Activated naive CD4-positive, alpha-beta T cell treated with anti-CD3 and anti-CD28 coated beads, Interleukin-2, amount 50 U/mL, for 72 hours (primary cell): ENCODE measurements at regions not wholly inside any gene's neighbourhood (a gene's known extent, or its start where the extent isn't known, plus 50 kb on each side); places are given as distances from the start of the nearest gene placed in this dataset.
"Not testable (repeated sequence)": the region's sequence is repeated elsewhere in the genome, so short reads cannot be mapped to it uniquely, and the experiment has no call there.

ENCODE experiments used
- ATAC-seq, 2 donors: fragments of 150-1000 bp; cut with Tn5 transposase; 2 replicates each; pipeline ENCODE4 v1.10.0; 2021; ENCODE audit warnings: mild to moderate bottlenecking in 2 of 2, moderate library complexity in 2 of 2
- DNase-seq, 2 donors: peaks; one replicate each; pipeline ENCODE4 v3.0.0; 2021 to 2022; ENCODE audit warnings: low spot score in 2 of 2
- H3K27ac Mint-ChIP-seq, 2 donors: one replicate each; pipeline ENCODE4 v1.8.0; 2022; ENCODE audit warnings: mild to moderate bottlenecking in 2 of 2, mixed read lengths in 2 of 2
- H3K36me3 Mint-ChIP-seq, 2 donors: one replicate each; pipeline ENCODE4 v1.8.0; 2022; ENCODE audit warnings: mixed read lengths in 2 of 2
- H3K9me3 Mint-ChIP-seq, 2 donors: one replicate each; pipeline ENCODE4 v1.8.0; 2022; ENCODE audit warnings: mixed read lengths in 2 of 2

DNA sequence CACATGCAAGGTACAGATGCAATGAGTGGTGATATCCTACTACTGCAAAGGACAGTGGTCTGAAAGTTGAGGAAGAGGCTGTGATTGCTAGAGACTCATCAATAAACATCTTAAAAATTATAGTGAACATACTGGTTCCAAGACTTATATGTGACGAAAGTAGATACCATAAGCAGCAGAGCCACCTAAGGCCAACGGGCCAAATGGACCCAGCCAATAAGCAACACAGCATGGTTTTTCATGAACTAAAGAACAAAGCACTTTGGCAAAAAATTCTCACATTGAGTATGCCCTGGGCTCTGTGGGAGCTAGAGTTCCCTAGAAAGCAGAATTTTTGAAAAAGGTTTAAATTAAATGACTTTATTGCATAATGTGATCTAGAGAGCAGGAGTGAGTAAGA is 272.1 kb downstream of the SI start:
- Mint-ChIP-seq H3K36me3 (peaks cover 0 to 5% of the 10 kb centered on the region in 2 donors), H3K9me3 (peaks cover 9 to 13% of the 10 kb centered on the region in 2 donors), H3K27ac (no peak overlapping the region)
- DNase-seq (no peak), ATAC-seq (no peak)

DNA sequence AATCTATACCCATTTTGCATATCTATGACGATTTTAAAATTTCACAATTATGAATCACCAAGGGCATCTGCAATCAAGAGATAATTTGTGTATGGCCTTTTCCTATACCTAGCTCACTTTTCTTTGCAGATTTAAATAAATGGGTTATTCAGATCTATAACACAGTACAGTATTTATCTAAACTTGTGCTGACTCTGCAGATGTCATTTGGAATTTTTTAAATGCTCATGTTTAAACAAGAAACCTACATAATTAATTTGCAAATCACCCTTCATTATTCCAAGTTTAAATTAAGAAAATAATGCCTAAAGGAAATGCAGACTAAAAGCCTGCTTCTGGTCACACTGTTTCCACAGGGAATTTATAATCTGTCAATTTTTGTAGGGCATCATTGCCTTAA is 284.2 kb downstream of the SI start:
- H3K9me3 Mint-ChIP-seq = peaks cover 12 to 13% of the 10 kb centered on the region in 2 donors
- ATAC-seq (no peak), DNase-seq (no peak)
- H3K27ac Mint-ChIP-seq = no peak overlapping the region
- no peaks in the 10 kb centered on the region for H3K36me3 Mint-ChIP-seq

DNA sequence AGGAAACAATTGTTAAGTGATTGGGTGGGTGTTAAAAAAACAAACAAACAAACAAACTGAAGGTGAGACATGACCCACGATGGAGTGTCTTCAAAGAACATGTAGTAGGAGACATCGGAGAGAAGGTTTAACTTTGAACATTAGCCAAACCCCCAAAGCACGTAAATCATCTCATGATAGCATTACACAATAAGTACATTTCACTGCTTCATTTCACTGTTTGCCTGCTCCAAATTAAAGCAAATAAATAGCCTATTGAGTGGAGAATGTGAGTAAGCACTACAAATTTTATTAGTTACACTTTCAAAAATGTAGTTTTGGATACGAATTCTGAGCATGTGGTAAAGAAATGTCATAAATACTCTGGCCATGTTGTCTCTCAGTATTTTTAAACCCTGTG is 287.0 kb downstream of the SI start:
- DNase-seq = no peak
- H3K36me3 Mint-ChIP-seq = no peaks in the 10 kb centered on the region
- ATAC-seq = no peak
- no peak overlapping the region for H3K27ac Mint-ChIP-seq
- peaks cover 0 to 7% of the 10 kb centered on the region in 2 donors for H3K9me3 Mint-ChIP-seq

DNA sequence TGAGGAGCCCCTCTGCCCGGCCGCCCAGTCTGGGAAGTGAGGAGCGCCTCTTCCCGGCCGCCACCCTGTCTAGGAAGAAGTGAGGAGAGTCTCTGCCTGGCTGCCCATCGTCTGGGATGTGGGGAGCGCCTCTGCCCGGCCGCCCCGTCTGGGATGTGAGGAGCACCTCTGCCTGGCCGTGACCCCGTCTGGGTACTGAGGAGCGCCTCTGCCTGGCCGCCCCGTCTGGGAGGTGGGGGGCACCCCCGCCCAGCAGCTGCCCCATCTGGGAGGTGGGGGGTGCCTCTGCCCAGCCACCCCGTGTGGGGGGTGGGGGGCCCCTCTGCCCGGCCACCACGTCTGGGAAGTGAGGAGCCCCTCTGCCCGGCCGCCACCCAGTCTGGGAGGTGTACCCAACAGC is 293.9 kb downstream of the SI start:
- not testable (repeated sequence) for H3K9me3 Mint-ChIP-seq, H3K36me3 Mint-ChIP-seq, H3K27ac Mint-ChIP-seq, DNase-seq, ATAC-seq

DNA sequence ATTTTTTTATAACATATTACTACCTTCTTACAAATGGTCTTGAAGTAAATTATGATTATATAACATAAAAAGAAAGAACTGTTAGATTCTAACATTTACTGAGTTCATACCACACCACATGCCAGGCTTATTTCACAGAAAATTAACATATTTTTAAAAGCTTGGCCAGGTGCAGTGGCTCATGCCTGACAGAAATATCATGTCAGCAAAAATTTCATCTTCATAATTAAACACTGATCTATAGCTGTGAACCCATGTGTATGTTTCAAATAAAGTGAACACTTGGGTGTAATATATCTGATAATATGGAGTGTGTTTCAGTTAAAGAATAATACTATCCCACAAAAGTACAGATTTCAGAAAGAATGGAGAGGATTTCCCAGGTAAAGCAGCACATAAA is 296.5 kb downstream of the SI start:
- DNase-seq (no peak), ATAC-seq (no peak)
- H3K9me3 Mint-ChIP-seq = peaks cover 0 to under 1% of the 10 kb centered on the region in 2 donors
- no peak overlapping the region for H3K27ac Mint-ChIP-seq
- no peaks in the 10 kb centered on the region for H3K36me3 Mint-ChIP-seq

DNA sequence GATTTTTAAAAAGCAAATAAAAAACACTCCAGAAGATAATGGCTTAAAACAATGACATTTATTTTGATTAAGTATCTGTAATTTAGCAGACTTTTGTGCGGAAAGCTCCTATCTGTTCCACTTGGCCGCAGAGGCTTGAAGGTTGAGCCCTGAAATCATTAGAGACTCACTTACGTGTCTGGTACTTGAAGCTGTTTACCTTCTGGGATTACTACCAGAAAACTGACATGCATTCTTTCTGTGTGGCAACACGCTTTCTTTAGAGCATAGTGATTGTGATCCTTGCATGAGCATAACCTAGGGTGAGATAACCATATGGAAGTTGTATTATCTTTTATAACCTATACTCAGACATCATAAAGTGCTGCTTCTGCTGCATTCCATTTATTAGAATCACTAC is 298.5 kb downstream of the SI start:
- no peak for DNase-seq
- Mint-ChIP-seq H3K36me3 (no peaks in the 10 kb centered on the region), H3K27ac (no peak overlapping the region), H3K9me3 (peaks cover 0 to 3% of the 10 kb centered on the region in 2 donors)
- ATAC-seq = no peak

DNA sequence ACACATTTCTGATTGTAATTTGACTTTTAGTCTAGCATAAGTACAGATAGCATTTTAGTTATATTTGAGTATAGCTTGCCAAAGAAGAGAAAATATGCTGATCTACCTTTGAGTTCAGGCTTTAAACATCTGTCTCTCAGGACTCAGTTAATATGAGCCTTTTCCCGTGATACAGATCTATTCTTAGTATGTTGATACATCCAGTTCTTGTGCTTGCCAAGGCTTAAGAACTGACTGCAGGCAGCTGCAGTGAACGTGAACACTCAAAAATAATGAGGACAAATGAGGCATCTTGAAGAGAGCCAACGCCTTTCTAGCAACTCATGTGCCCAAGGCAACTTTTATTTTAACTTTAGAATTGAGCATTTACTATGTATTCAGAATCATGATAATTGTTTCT is 325.5 kb downstream of the SI start:
- peaks cover 0 to 7% of the 10 kb centered on the region in 2 donors for H3K9me3 Mint-ChIP-seq
- no peaks in the 10 kb centered on the region for H3K36me3 Mint-ChIP-seq
- ATAC-seq (no peak), DNase-seq (no peak)
- no peak overlapping the region for H3K27ac Mint-ChIP-seq

DNA sequence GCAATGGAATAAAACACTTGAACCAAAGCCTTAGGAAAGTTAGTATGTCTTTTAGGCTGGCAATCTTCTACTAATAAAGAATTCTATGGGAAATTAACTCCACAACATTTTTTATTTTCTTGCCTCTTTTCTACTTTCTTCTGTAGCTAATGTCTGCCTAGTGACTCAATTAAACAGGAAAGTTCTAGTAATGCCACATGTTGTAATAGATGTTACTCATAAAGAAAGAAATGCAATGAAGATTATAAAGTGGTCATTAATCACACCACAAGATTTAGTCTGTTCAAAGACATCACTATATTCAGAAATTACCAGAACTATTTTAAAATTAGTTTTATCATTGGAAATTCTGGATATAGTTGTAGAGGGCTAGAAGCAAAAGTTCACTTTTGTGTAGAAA is 329.7 kb downstream of the SI start:
- Mint-ChIP-seq H3K9me3 (peaks cover 6 to 9% of the 10 kb centered on the region in 2 donors), H3K27ac (no peak overlapping the region), H3K36me3 (no peaks in the 10 kb centered on the region)
- DNase-seq (no peak), ATAC-seq (no peak)

DNA sequence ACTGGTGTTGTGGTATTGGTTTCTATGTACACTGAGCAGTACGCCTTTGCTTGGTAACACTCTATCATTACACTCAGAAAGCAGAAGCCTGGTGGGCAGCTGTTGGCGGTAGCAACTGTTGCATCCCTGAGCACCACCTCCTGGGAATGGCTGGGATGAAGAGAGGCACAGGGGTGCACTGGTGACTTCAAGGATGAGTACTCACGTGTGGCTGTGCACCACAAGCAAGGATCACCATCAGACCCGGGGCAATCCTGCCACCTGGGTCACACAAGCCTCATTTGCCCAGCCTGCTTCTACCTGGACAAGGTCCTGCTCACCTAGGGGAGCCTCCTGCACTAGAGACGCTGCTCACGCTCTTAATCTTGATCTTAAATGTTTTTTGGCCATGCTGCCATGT is 336.4 kb downstream of the SI start:
- DNase-seq = no peak
- H3K9me3 Mint-ChIP-seq = peaks cover 38 to 43% of the 10 kb centered on the region in 2 donors
- no peak for ATAC-seq
- no peak overlapping the region for H3K27ac Mint-ChIP-seq
- H3K36me3 Mint-ChIP-seq = no peaks in the 10 kb centered on the region

DNA sequence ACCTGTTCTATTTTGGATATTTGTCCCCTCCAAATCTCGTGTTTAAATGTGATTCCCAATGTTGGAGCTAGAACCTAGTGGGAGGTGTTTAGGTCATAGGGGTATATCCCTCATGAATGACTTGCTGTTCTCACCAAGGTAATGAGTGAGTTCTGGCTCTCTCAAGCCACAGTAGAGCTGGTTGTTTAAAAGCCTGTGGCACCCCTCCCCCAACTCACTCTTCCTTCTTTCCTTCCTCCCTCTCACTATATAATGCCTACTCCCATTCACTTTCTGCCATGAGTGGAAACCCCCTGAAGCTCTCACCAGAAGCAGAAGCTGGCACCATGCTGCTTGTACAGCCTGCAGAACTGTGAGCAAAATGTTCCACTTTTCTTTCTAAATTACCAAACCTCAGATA is 341.1 kb downstream of the SI start:
- ATAC-seq = no peak
- no peaks in the 10 kb centered on the region for H3K36me3 Mint-ChIP-seq
- H3K9me3 Mint-ChIP-seq = peaks cover 30 to 44% of the 10 kb centered on the region in 2 donors

DNA sequence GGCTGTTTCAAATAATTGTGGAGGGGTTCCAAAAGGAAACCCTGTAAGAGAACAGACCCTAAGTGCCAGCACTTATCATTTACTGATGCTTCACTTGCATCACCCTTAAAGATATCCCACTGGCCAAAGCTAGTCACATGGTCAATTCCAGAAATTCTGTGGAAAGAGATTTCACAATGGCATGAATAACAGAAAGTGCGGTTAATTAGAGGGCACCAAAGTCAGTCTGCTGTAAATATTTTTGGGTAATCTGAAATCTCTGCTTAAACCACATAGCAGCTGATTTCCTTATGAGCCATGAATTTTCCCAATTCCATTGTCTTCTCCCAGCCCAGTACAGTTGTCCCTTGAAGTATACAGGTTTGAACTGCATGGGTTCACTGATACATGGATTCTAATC is 346.1 kb downstream of the SI start:
- ATAC-seq (no peak), DNase-seq (no peak)
- no peak overlapping the region for H3K27ac Mint-ChIP-seq
- H3K36me3 Mint-ChIP-seq = no peaks in the 10 kb centered on the region
- peaks cover under 1 to 9% of the 10 kb centered on the region in 2 donors for H3K9me3 Mint-ChIP-seq

More for the DNA sequence above, 341.1 kb downstream of the SI start:
- no peak overlapping the region for H3K27ac Mint-ChIP-seq
- DNase-seq = no peak

DNA sequence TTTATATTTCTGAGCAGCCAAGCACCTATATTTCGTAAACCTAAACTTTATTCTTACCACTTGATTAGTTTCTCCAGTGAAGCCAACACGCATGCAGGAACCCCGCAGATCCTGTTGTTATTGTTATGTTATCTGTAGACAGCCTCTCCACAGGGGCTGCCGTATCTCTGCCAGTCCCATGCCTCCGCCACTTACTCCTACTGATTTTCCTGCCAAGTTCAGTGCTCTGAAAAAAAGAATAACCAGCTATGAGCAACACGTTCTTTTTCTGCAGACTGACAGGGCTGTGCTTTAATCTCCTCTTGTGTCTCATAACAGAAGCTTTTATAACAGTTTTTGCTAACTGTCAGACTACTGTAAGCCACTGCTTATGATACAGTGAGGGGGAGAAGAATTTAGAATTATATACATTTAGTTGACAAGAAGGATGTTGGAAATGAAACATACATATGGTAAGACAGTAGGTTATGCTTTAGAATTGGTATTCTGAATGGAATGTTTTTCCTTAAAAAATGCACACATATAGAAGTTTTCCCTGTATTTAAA is 347.4 kb downstream of the SI start:
- ATAC-seq = no peak
- Mint-ChIP-seq H3K36me3 (no peaks in the 10 kb centered on the region), H3K27ac (no peak overlapping the region), H3K9me3 (peaks cover 0 to under 1% of the 10 kb centered on the region in 2 donors)
- no peak for DNase-seq

DNA sequence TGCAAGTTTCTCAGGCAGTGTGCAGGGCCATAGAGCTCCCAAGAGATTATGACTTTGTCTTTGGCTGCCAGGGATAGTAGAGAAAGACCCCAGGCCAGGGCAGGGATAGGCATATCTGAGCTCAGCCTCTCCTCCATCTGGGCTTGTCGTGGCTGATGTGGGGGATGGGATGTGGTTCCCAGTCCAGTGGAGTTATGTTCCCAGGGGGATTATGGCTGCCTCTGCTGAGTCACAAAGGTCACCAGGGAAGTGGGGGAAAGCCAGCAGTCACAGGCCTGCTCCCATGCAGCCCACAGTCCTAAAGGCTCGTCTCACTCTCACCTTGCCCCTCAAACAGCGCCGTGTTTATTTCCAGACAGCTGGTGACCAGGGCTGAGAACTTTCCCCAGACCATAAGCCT is 354.9 kb downstream of the SI start:
- peaks cover 15% of the 10 kb centered on the region in 2 donors for H3K9me3 Mint-ChIP-seq
- DNase-seq (no peak), ATAC-seq (no peak)
- H3K27ac Mint-ChIP-seq = no peak overlapping the region
- H3K36me3 Mint-ChIP-seq = no peaks in the 10 kb centered on the region

DNA sequence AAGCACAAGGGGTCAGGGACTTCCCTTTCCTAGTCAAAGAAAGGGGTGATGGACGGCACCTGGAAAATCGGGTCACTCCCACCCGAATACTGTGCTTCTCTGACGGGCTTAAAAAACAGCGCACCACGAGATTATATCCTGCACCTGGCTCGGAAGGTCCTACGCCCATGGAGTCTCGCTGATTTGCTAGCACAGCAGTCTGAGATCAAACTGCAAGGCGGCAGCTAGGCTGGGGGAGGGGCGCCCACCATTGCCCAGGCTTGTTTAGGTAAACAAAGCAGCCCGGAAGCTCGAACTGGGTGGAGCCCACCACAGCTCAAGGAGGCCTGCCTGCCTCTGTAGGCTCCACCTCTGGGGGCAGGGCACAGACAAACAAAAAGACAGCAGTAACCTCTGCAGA is 375.5 kb downstream of the SI start:
- DNase-seq, H3K27ac Mint-ChIP-seq, H3K36me3 Mint-ChIP-seq, ATAC-seq: not testable (repeated sequence)
- H3K9me3 Mint-ChIP-seq = peaks cover 8 to 12% of the 10 kb centered on the region in 2 donors

DNA sequence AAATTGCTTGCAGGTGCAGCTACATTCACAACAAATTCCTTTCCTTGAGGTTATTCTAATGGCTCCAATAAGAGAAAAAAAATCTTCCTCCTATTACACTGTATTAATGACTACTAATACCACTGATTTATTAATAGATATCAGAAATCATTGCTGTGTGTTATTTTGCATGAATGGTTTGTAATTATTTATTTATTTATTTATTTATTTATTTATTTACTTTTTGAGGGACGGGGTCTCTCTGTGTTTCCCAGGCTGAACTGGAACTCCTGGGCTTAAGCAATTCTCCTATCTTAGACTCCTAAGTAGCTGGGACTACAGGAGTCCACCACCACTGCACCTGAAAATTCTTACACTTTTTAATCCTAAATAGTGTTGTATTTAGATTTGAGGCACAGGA is 390.4 kb downstream of the SI start:
- Mint-ChIP-seq H3K36me3 (no peaks in the 10 kb centered on the region), H3K27ac (no peak overlapping the region), H3K9me3 (peaks cover 4 to 6% of the 10 kb centered on the region in 2 donors)
- ATAC-seq (no peak), DNase-seq (no peak)

DNA sequence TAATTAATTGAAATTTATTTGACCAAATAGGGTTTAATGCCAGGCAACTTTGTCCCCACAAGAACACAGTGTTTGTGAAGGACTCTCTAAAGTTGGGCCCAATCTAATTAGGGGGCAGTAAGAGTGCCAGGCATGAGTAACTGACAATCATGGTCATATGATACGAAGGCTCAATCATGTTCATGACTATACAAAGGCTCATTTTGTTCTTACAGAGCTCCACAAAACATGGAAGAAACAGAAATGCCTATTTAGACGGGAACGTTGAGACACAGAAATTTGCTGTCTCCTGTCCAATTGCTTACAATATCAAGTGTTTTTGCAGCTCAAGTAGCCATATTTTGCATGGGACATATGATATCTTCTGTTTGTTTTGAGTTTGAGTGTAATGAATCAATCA is 391.1 kb downstream of the SI start:
- peaks cover 4 to 6% of the 10 kb centered on the region in 2 donors for H3K9me3 Mint-ChIP-seq
- no peak for DNase-seq
- ATAC-seq = no peak
- no peaks in the 10 kb centered on the region for H3K36me3 Mint-ChIP-seq
- no peak overlapping the region for H3K27ac Mint-ChIP-seq

DNA sequence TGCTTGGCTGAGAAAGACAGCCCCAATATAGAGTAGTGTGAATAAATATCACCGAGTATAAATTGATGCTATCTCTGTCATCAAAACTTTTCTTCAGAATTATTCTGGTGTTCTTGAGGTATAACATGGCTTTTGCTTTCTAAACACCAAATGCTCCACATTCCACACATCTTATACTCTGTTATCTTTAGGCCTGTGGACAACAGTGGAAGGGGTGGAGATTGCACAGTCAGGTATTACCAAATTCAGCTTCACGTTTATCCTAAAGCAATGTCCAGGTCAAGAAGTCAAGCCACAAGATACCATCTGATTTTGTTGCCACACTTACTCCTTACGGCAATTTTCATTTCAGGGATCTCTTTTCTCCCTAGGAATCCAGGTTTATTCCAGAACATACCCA is 394.8 kb downstream of the SI start:
- H3K9me3 Mint-ChIP-seq = peaks cover 8 to 11% of the 10 kb centered on the region in 2 donors
- no peak overlapping the region for H3K27ac Mint-ChIP-seq
- no peak for DNase-seq
- ATAC-seq = no peak
- no peaks in the 10 kb centered on the region for H3K36me3 Mint-ChIP-seq

DNA sequence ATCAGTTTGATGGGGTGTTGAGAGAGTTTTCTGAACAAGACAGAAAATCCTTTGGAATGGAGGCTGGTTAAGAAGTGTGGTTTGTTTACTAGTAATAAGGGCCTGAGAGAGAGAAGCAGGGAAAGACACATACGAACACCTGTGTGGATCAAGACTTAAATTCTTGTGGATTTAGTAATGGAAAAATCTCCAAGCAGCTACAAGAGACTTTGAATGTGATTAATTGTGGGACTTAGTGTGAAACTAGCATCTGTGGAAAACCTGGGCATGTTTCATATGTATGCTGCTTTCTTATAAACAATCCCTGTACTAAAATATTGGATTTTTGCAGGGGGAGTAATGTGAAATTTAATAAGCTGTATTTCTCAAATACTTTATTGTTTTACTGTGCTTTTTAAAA is 399.1 kb downstream of the SI start:
- ATAC-seq (no peak), DNase-seq (no peak)
- H3K27ac Mint-ChIP-seq = no peak overlapping the region
- no peaks in the 10 kb centered on the region for H3K36me3 Mint-ChIP-seq
- peaks cover 4% of the 10 kb centered on the region in 2 donors for H3K9me3 Mint-ChIP-seq

DNA sequence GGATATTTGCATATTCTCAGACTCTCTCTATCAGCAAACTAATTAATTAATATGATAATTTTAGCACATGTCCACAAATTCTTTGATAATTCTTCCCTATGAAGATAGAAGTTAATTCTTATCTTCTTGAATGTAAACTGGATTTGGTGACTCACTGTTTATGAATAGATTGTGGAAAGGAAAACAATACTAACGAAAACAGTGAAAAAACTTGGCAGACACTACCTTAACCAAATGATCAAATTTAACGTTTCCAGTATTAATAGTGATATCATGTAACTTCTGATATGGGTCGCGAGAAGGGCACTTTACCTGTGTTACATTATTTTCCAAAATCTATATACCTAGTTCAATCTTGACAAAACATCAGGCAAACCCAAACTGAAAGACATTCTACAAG is 401.0 kb downstream of the SI start:
- H3K9me3 Mint-ChIP-seq = peaks cover 4 to 13% of the 10 kb centered on the region in 2 donors
- H3K36me3 Mint-ChIP-seq = no peaks in the 10 kb centered on the region

More for the DNA sequence above, 401.0 kb downstream of the SI start:
- DNase-seq = no peak
- H3K27ac Mint-ChIP-seq = no peak overlapping the region
- no peak for ATAC-seq
